Spleen (tissue), 7 donors: ENCODE measurements at regions not wholly inside any gene's neighbourhood (a gene's known extent, or its start where the extent isn't known, plus 50 kb on each side); places are given as distances from the start of the nearest gene placed in this dataset.

ENCODE experiments used
- POLR2A ChIP-seq, 3 donors: fragments of 450-650 bp; IDR thresholded peaks; one replicate each; pipeline ENCODE4 v1.5.1; 2017; ENCODE audit warnings: antibody characterized with exemption in 3 of 3, mild to moderate bottlenecking in 1 of 3
- POLR2AphosphoS5 ChIP-seq, 3 donors: sonication (generic); formaldehyde crosslinking; IDR thresholded peaks; one replicate each; pipeline ENCODE4 v1.5.1; 2017; ENCODE audit warnings: antibody characterized with exemption in 3 of 3
- TF ChIP-seq, protein P1 (sequence below), 11 experiments: fragments of 200-600 bp in 7 of 11; fragments of 450-650 bp in 4 of 11; sonication (generic) in 4 of 11; IDR thresholded peaks in 8 of 11; conservative IDR thresholded peaks in 3 of 11; 1 replicate in 7 of 11; 2 replicates in 4 of 11; pipeline versions ENCODE4 v1.4.0 to v1.8.0; 2016 to 2021; ENCODE audit warnings: antibody characterized with exemption in 11 of 11, inconsistent platforms in 4 of 11, mild to moderate bottlenecking in 1 of 11
- donor health status: DM: no; HTN: no; CAD: no; lungs with moderate emphysema.
- donor health status: DM: no; HTN: no; CAD: no.
- donor health status: DM: no; HTN: no; CAD: no.

DNA sequence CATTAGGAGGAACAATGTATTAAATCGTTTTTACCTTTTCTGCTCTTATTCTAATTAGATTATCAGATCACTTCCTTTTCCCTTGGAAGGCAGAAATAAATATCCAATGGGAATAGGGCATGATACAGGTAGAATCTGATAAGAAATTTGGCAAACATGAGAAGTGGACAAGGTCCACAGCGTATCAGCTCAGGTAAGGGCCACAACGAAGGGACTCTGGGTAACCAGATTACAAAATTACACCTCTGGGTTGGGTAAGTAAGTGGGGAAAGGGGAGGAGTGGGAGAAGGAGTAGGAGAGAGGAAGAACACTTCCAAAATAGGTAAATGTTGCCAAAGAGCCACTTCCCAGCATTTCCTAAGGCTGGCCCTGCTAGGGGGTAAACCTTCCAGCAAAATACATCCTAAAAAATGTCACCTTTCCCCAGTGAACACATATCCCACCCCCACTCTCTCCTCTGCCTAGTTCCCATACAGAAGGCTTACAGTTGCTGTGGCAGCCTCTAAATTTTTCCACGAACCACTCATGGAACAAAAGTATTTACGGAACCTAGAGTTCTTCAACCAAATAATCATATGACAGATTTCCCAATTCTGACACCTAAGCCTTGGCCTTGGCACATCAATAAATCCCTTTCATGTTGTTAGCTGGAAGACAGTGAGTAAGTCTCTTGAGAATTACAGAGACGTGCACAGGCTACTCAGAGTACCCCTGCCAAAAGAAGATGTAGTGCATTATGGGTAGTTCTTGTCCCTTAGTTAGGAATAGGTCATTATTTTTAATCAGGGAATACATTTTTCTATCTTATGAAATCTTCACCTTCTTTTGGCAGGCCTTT lies 51.5 kb upstream of the DLX6 start:
- TF ChIP-seq, protein P1, sequence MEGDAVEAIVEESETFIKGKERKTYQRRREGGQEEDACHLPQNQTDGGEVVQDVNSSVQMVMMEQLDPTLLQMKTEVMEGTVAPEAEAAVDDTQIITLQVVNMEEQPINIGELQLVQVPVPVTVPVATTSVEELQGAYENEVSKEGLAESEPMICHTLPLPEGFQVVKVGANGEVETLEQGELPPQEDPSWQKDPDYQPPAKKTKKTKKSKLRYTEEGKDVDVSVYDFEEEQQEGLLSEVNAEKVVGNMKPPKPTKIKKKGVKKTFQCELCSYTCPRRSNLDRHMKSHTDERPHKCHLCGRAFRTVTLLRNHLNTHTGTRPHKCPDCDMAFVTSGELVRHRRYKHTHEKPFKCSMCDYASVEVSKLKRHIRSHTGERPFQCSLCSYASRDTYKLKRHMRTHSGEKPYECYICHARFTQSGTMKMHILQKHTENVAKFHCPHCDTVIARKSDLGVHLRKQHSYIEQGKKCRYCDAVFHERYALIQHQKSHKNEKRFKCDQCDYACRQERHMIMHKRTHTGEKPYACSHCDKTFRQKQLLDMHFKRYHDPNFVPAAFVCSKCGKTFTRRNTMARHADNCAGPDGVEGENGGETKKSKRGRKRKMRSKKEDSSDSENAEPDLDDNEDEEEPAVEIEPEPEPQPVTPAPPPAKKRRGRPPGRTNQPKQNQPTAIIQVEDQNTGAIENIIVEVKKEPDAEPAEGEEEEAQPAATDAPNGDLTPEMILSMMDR (IDR thresholded peaks at IDR 0.05 in 8 of 11, conservative IDR thresholded peaks at IDR 0.05 in 3 of 11), result no peak
- TF ChIP-seq POLR2A (IDR thresholded peaks at IDR 0.05) (no peak), POLR2AphosphoS5 (IDR thresholded peaks at IDR 0.05) (no peak)
